Fibroblast of the conjunctiva (primary cell): ENCODE measurements at regions not wholly inside any gene's neighbourhood (a gene's known extent, or its start where the extent isn't known, plus 50 kb on each side); places are given as distances from the start of the nearest gene placed in this dataset.

Source experiments
- DNase-seq: peaks from one replicate; pipeline ENCODE4 v3.0.0-alpha.2; 2010; ENCODE audit warnings: low read depth

- no peak for DNase-seq
Observed at GRCh38 chr16:73569266-73569980, 521.5 kb upstream of the ZFHX3 start.

- DNase-seq, result no peak
Observed at GRCh38 chr16:73568769-73569168, 520.8 kb upstream of the ZFHX3 start.

- DNase-seq, result no peak
Observed at GRCh38 chr16:73565925-73566324, 518.0 kb upstream of the ZFHX3 start.

GRCh38 chr16:73565263-73565662 is 517.3 kb upstream of the ZFHX3 start:
- DNase-seq, result no peak

GRCh38 chr16:73563709-73564108 is 515.8 kb upstream of the ZFHX3 start:
- no peak for DNase-seq

- DNase-seq, result no peak
Observed at GRCh38 chr16:73560497-73560896, 512.6 kb upstream of the ZFHX3 start.

GRCh38 chr16:73558219-73558618 is 510.3 kb upstream of the ZFHX3 start:
- DNase-seq, result no peak

- no peak for DNase-seq
Observed at GRCh38 chr16:73553941-73554660, 506.2 kb upstream of the ZFHX3 start.

GRCh38 chr16:73549984-73550631 is 502.2 kb upstream of the ZFHX3 start:
- no peak for DNase-seq

- DNase-seq, result no peak
Observed at GRCh38 chr16:73547552-73548403, 499.9 kb upstream of the ZFHX3 start.

- DNase-seq, result no peak
Observed at GRCh38 chr16:73546341-73546845, 498.5 kb upstream of the ZFHX3 start.

GRCh38 chr16:73545755-73546154 is 497.8 kb upstream of the ZFHX3 start:
- no peak for DNase-seq

GRCh38 chr16:73545290-73545689 is 497.4 kb upstream of the ZFHX3 start:
- DNase-seq, result no peak

- no peak for DNase-seq
Observed at GRCh38 chr16:73544826-73545225, 496.9 kb upstream of the ZFHX3 start.

GRCh38 chr16:73543970-73544599 is 496.2 kb upstream of the ZFHX3 start:
- DNase-seq, result no peak

- DNase-seq, result no peak
Observed at GRCh38 chr16:73543331-73543969, 495.5 kb upstream of the ZFHX3 start.

GRCh38 chr16:73542885-73543284 is 495.0 kb upstream of the ZFHX3 start:
- DNase-seq, result no peak

- no peak for DNase-seq
Observed at GRCh38 chr16:73537921-73538320, 490.0 kb upstream of the ZFHX3 start.

- no peak for DNase-seq
Observed at GRCh38 chr16:73536931-73537330, 489.0 kb upstream of the ZFHX3 start.

GRCh38 chr16:73531021-73531420 is 483.1 kb upstream of the ZFHX3 start:
- DNase-seq, result no peak

- DNase-seq, result no peak
Observed at GRCh38 chr16:73530529-73530928, 482.6 kb upstream of the ZFHX3 start.
